AG04449 (cell line): ENCODE measurements at regions not wholly inside any gene's neighbourhood (a gene's known extent, or its start where the extent isn't known, plus 50 kb on each side); places are given as distances from the start of the nearest gene placed in this dataset.
"Not testable (repeated sequence)": the region's sequence is repeated elsewhere in the genome, so short reads cannot be mapped to it uniquely, and the experiment has no call there.

Experiments used
- CTCF ChIA-PET: fragments of 350-600 bp; formaldehyde crosslinking; extraction: SDS; loops from one replicate; lab custom pipeline; 2021; ENCODE audit warnings: antibody characterized with exemption; lab: Yijun Ruan, JAX
- POLR2A ChIA-PET: fragments of 400-600, 350-600 bp; formaldehyde crosslinking; extraction: SDS; loops from one replicate; lab custom pipeline; 2020; ENCODE audit warnings: antibody characterized with exemption, inconsistent platforms; lab: Yijun Ruan, JAX
- DNase-seq: peaks from one replicate; pipeline ENCODE4 v3.0.0-alpha.2; 2010; ENCODE audit warnings: low read depth, low spot score
- H3K4me3 ChIP-seq: 2 replicates; pipeline ENCODE4 v1.5.1; 2011; ENCODE audit warnings: low read depth, mild to moderate bottlenecking, control low read depth, low read length
- TF ChIP-seq, protein P1 (sequence below): IDR thresholded peaks from one replicate; pipeline ENCODE4 v1.5.1; 2011; ENCODE audit warnings: mild to moderate bottlenecking, moderate library complexity, low read length, control low read depth, inconsistent platforms; ENCODE audit not compliant: insufficient read depth; ENCODE audit errors: missing control alignments

DNA sequence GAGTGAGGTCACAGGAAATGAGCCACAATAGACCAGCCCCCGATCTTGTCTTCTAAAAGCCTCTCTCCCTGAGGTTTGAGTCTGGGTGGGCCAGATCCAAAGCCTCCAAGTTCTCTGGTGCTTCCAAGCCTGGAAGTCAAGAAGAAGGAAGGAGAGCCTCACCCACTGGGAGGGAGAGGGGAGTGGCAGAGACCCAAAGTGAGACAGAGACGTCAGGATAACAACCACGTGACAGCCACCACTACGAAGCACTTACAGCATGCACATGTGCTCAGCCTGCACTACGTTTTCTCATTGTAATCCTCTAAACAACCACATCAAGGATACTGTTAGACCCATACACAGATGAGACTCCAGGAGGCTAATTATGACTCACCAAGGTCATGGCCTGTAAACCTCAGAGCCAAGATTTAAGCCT lies 197.3 kb upstream of the LINGO1 start:
- CTCF ChIA-PET, result interaction anchor here (2.0 to 5.0 kb wide), 2 partner anchors 9 to 196 kb away, joined by 11 to 52 read pairs; no protein-coding TSS in a partner anchor

DNA sequence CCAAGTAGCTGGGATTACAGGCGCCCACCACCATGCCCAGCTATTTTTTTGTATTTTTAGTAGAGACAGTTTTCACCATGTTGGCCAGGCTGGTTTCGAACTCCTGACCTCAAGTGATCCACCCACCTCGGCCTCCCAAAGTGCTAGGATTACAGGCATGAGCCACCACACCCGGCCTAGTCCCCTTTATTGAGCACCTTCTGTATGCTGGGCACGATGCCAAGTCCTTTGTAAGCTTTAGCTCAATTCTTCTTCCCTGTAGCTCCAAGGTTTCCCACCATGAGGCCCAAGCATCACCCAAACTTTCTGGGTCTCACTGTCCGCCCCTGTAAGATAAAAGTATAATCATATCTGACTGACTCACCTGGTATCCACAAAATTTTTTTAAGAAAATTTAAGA lies 196.6 kb upstream of the LINGO1 start:
- POLR2A ChIA-PET, H3K4me3 ChIP-seq, DNase-seq: not testable (repeated sequence)
- CTCF ChIA-PET, result interaction anchor here (2.0 to 5.0 kb wide), 2 partner anchors 8 to 196 kb away, joined by 11 to 52 read pairs; no protein-coding TSS in a partner anchor

More for the DNA sequence above, 197.3 kb upstream of the LINGO1 start:
- no peak for DNase-seq
- POLR2A ChIA-PET, result no interaction called here
- TF ChIP-seq, protein P1, sequence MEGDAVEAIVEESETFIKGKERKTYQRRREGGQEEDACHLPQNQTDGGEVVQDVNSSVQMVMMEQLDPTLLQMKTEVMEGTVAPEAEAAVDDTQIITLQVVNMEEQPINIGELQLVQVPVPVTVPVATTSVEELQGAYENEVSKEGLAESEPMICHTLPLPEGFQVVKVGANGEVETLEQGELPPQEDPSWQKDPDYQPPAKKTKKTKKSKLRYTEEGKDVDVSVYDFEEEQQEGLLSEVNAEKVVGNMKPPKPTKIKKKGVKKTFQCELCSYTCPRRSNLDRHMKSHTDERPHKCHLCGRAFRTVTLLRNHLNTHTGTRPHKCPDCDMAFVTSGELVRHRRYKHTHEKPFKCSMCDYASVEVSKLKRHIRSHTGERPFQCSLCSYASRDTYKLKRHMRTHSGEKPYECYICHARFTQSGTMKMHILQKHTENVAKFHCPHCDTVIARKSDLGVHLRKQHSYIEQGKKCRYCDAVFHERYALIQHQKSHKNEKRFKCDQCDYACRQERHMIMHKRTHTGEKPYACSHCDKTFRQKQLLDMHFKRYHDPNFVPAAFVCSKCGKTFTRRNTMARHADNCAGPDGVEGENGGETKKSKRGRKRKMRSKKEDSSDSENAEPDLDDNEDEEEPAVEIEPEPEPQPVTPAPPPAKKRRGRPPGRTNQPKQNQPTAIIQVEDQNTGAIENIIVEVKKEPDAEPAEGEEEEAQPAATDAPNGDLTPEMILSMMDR, result no peak
- H3K4me3 ChIP-seq, result no peak overlapping the region

DNA sequence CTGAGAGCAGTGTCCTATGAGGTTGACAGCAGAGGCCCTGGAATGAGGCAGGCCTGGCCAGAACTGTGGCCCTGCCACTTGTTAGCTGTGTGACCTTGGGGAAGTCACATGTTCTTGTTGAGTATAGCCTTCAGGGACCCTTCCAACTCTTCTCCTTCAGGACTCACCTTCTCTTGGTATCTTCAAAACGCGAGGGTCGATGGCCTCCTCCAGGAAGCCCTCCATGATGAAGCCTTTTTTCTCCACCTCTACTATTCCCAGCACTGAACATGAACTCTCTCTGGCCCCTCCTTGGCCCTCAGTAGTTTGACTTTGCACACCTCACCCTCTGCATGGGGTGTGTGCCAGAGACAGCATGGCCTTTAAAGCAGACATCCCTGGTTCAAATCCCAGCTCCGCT lies 195.1 kb upstream of the LINGO1 start:
- CTCF ChIA-PET, result interaction anchor here (1.3 kb wide), 1 partner anchor 194 kb away, joined by 4 read pairs; no protein-coding TSS in a partner anchor
- no peak for DNase-seq
- no peak overlapping the region for H3K4me3 ChIP-seq
- POLR2A ChIA-PET, result no interaction called here
- TF ChIP-seq, protein P1, result no peak

DNA sequence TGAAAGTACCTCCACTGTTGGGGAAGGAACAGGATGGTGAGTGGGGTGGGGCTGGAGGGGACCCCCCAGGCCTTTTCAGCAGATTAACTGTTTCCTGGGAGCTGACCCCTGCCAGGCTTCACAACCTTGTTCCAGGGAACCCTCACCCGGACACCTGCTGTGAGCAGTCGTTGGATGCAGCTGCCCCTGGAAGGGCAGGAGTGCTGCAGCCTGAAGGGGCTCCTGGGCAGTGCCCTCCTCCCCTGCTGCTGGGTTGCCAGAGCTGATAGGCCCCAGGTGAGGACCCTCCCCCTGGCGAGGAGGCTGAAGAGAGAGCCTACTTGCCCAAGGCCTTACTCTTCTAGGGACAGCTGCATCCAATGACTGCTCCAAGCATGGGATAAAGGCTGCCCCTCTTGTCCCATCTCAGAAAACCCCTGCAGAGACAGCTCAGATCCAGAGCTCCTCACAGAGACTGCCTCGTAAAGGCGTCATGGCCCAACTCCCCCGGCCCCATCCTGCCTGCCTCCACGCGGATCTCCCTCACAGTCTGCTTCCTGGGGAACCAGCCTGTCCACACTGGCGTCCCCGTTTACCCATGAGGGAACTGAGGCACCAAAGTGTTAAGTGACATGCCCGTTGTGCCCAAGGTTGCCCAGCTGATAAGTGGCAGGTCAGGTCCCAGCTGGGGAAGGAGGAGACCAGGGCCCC lies 193.4 kb upstream of the LINGO1 start:
- CTCF ChIA-PET, result no interaction called here
- DNase-seq, result no peak
- TF ChIP-seq, protein P1, result no peak
- no peak overlapping the region for H3K4me3 ChIP-seq
- POLR2A ChIA-PET, result no interaction called here

DNA sequence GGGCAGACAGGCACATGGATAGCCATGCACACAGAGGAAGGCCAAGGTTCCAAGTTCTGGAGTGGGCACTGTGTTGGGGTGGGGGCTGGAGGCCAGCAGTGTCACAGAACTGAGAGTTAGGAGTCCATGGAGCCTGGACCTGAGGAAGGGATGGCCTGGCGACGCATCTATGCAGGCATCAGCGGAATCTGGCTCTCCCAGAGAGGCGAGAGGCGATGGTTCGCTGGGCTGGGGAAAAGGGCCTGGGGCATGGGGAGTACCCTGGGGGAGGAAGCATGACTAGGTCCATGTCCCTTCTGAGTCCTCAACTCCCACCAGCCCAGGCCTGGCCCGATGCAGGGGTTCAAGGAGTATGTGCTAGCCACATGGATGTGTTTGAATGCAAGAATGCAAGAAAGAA lies 192.8 kb upstream of the LINGO1 start:
- ChIA-PET CTCF (no interaction called here), POLR2A (no interaction called here)
- TF ChIP-seq, protein P1, result no peak
- DNase-seq, result no peak
- H3K4me3 ChIP-seq, result no peak overlapping the region

DNA sequence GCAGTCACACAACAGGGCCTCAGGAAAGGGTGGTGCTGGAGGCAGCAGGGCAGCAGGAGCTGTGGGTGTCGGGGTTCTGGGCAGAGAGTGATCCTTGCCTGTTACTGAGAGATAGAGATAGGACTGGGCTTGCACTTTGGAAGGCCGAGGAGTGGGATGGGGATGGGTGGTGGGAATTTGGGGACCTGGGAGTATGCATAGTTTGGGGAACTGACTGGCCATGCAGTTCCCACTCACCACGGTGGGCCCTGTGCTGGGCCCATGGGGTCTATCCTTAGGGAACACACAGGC lies 192.5 kb upstream of the LINGO1 start:
- TF ChIP-seq, protein P1, result no peak
- POLR2A ChIA-PET, result no interaction called here
- no peak overlapping the region for H3K4me3 ChIP-seq
- DNase-seq, result no peak
- CTCF ChIA-PET, result interaction anchor here (1.4 to 5.8 kb wide), 2 partner anchors 16 to 191 kb away, joined by 3 to 161 read pairs; partner anchors contain the start of gene LINGO1
